Fibroblast of lung (primary cell): ENCODE measurements at regions not wholly inside any gene's neighbourhood (a gene's known extent, or its start where the extent isn't known, plus 50 kb on each side); places are given as distances from the start of the nearest gene placed in this dataset.

ENCODE experiments used
- DNase-seq, 2 donors: peaks; one replicate each; pipeline versions ENCODE4 v3.0.0 to v3.0.0-alpha.2; 2010; ENCODE audit warnings: low read depth in 2 of 2
- H2AFZ ChIP-seq: 2 replicates; pipeline ENCODE4 v1.5.1; 2012; ENCODE audit warnings: low read length, control low read depth, inconsistent platforms
- H3K27ac ChIP-seq: 2 replicates; pipeline ENCODE4 v1.5.1; 2011; ENCODE audit warnings: low read length, control low read depth; ENCODE audit not compliant: insufficient read depth
- H3K27me3 ChIP-seq: 2 replicates; pipeline ENCODE4 v1.5.1; 2011; ENCODE audit warnings: mild to moderate bottlenecking, low read length; ENCODE audit not compliant: control insufficient read depth, insufficient read depth
- H3K36me3 ChIP-seq: 2 replicates; pipeline ENCODE4 v1.5.1; 2011; ENCODE audit warnings: low read length; ENCODE audit not compliant: control insufficient read depth, insufficient read depth
- H3K4me1 ChIP-seq: 2 replicates; pipeline ENCODE4 v1.5.1; 2011; ENCODE audit warnings: low read length; ENCODE audit not compliant: control insufficient read depth, insufficient read depth; ENCODE audit errors: extremely low read depth
- H3K4me2 ChIP-seq: 2 replicates; pipeline ENCODE4 v1.5.1; 2011; ENCODE audit warnings: low read length, control low read depth; ENCODE audit not compliant: insufficient read depth; ENCODE audit errors: extremely low read depth
- H3K4me3 ChIP-seq, 4 experiments: fragments of 200-600 bp in 1 of 4; sonication (generic) in 1 of 4; replicated peaks in 1 of 4; 2 replicates each; pipeline ENCODE4 v1.5.1; 2011 to 2016; ENCODE audit warnings: low read length in 4 of 4, low read depth in 3 of 4, mild to moderate bottlenecking in 3 of 4, control low read depth in 2 of 4, inconsistent platforms in 1 of 4, mixed read lengths in 1 of 4; ENCODE audit not compliant: insufficient read depth in 1 of 4; ENCODE audit errors: control extremely low read depth in 1 of 4
- H3K79me2 ChIP-seq: 2 replicates; pipeline ENCODE4 v1.5.1; 2012; ENCODE audit warnings: mild to moderate bottlenecking, low read length, inconsistent platforms; ENCODE audit not compliant: control insufficient read depth, insufficient read depth
- H3K9ac ChIP-seq: 2 replicates; pipeline ENCODE4 v1.5.1; 2011; ENCODE audit warnings: mild to moderate bottlenecking, low read length, control low read depth; ENCODE audit not compliant: insufficient read depth
- H3K9me3 ChIP-seq: 2 replicates; pipeline ENCODE4 v1.5.1; 2012; ENCODE audit warnings: low read depth, low read length; ENCODE audit not compliant: control insufficient read depth, insufficient read depth
- H4K20me1 ChIP-seq: 2 replicates; pipeline ENCODE4 v1.5.1; 2011; ENCODE audit warnings: low read length; ENCODE audit not compliant: control insufficient read depth, insufficient read depth; ENCODE audit errors: extremely low read depth
- CTCF ChIP-seq, 2 donors: IDR thresholded peaks in 1 of 2; conservative IDR thresholded peaks in 1 of 2; 1 replicate in 1 of 2; 2 replicates in 1 of 2; pipeline ENCODE4 v1.5.1; 2011 to 2012; ENCODE audit warnings: low read length in 2 of 2, control low read depth in 1 of 2, inconsistent platforms in 1 of 2, low read depth in 1 of 2, mild to moderate bottlenecking in 1 of 2
- EZH2 ChIP-seq: IDR thresholded peaks from 2 replicates; pipeline ENCODE4 v1.5.1; 2012; ENCODE audit warnings: low read length, control low read depth, mild to moderate bottlenecking; ENCODE audit errors: missing control alignments

GRCh38 chr4:20622701-20623100 is 77.6 kb upstream of the PACRGL start:
- no peak for DNase-seq
- no peak overlapping the region for H3K9ac ChIP-seq
- no peak overlapping the region for H3K4me3 ChIP-seq
- no peak overlapping the region for H3K27ac ChIP-seq
- no peaks in the 10 kb centered on the region for H3K79me2 ChIP-seq
- no peak overlapping the region for H3K4me2 ChIP-seq
- no peaks in the 10 kb centered on the region for H3K27me3 ChIP-seq
- no peaks in the 10 kb centered on the region for H4K20me1 ChIP-seq
- TF ChIP-seq CTCF (conservative IDR thresholded peaks at IDR 0.05 in 1 of 2, IDR thresholded peaks at IDR 0.05 in 1 of 2; ENCODE audit: low read depth in 1 of 2, low read length in 2 of 2) (no peak), EZH2 (no peak)
- H3K9me3 ChIP-seq: no peaks in the 10 kb centered on the region
- H3K36me3 ChIP-seq: no peaks in the 10 kb centered on the region
- no peak overlapping the region for H2AFZ ChIP-seq
- no peaks in the 10 kb centered on the region for H3K4me1 ChIP-seq

DNA sequence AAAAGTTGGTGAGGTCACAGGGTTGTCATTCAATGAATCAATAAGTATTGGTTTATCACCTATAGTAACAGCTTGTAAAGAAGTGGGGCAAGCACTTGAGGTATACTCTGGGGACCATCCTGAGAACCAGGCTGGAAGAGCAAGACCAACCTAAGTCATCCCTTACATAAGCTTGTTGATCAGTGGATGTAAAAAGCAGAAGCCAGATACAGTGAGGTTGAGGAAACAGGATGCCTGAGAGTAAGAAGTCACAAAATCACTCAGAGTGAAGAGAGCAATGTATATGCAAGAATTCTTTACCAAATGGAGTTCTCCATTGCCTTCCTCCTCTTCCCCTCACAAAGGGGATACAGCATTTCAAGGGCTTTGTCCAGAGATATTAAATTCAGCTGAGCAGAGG is 76.3 kb upstream of the PACRGL start:
- no peak overlapping the region for H3K4me3 ChIP-seq
- no peaks in the 10 kb centered on the region for H3K27me3 ChIP-seq
- no peak overlapping the region for H2AFZ ChIP-seq
- no peaks in the 10 kb centered on the region for H4K20me1 ChIP-seq
- no peaks in the 10 kb centered on the region for H3K79me2 ChIP-seq
- no peak overlapping the region for H3K9ac ChIP-seq
- no peak overlapping the region for H3K4me2 ChIP-seq
- no peaks in the 10 kb centered on the region for H3K36me3 ChIP-seq
- TF ChIP-seq EZH2: no peak
- no peak for TF ChIP-seq CTCF (conservative IDR thresholded peaks at IDR 0.05 in 1 of 2, IDR thresholded peaks at IDR 0.05 in 1 of 2; ENCODE audit: low read depth in 1 of 2, low read length in 2 of 2)
- no peaks in the 10 kb centered on the region for H3K9me3 ChIP-seq
- DNase-seq: no peak
- no peak overlapping the region for H3K27ac ChIP-seq
- H3K4me1 ChIP-seq: no peaks in the 10 kb centered on the region

- Histone ChIP-seq H3K9me3 (no peaks in the 10 kb centered on the region), H2AFZ (no peak overlapping the region), H3K9ac (no peak overlapping the region), H3K4me1 (no peaks in the 10 kb centered on the region), H3K36me3 (no peaks in the 10 kb centered on the region), H3K4me2 (no peak overlapping the region), H3K79me2 (no peaks in the 10 kb centered on the region), H3K27ac (no peak overlapping the region), H3K27me3 (no peaks in the 10 kb centered on the region), H3K4me3 (no peak overlapping the region), H4K20me1 (no peaks in the 10 kb centered on the region)
- no peak for TF ChIP-seq CTCF (conservative IDR thresholded peaks at IDR 0.05 in 1 of 2, IDR thresholded peaks at IDR 0.05 in 1 of 2; ENCODE audit: low read depth in 1 of 2, low read length in 2 of 2)
- no peak for TF ChIP-seq EZH2
- DNase-seq: peak in 1 of 2 donors; percentile 49
These were observed 75.4 kb upstream of the PACRGL start for GRCh38 chr4:20624793-20625374.
